ENCODE measurements at regions not wholly inside any gene's neighbourhood (a gene's known extent, or its start where the extent isn't known, plus 50 kb on each side); places are given as distances from the start of the nearest gene placed in this dataset.
"Not testable (repeated sequence)": the region's sequence is repeated elsewhere in the genome, so short reads cannot be mapped to it uniquely, and the experiment has no call there.

DNA sequence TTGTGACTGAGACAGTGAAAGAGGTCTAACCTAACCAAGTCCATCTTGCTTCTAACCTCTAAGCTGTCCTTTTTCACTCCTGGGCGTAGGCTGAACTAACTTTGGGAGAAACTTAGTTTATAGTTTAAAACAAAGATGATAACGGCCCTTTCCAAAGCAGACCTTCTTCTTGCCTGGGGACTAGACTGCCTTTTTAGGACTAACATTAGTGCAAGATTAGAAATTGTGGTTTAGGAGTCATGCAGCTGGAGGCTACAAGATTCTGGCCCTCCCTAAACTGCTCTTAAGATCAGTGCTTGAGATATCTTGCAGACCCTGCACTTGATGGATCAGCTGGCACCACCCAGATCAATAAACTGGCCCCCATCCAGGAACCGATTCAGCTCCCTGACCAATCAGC lies 130.9 kb downstream of the ARSF start:
- not testable (repeated sequence) for H3K4me3 Mint-ChIP-seq; H3K27me3 Mint-ChIP-seq (ENCODE audit: insufficient read depth, low read depth, poor library complexity); H3K27me3 ChIP-seq (ENCODE audit: insufficient read depth); H2AFZ ChIP-seq; H3K27ac Mint-ChIP-seq; H3F3A ChIP-seq (replicated peaks; ENCODE audit: low read depth); ATAC-seq; H4K20me1 ChIP-seq (replicated peaks; ENCODE audit: insufficient read depth); H3K36me3 Mint-ChIP-seq (ENCODE audit: low read depth); H3K36me3 ChIP-seq (ENCODE audit: insufficient read depth); H3K27ac ChIP-seq (ENCODE audit: low read depth); H3K9me3 Mint-ChIP-seq; H3K4me3 ChIP-seq; H3K9me2 ChIP-seq (ENCODE audit: insufficient read depth); H3K4me2 ChIP-seq; H3K4me1 ChIP-seq (ENCODE audit: insufficient read depth); H3K79me2 ChIP-seq (replicated peaks; ENCODE audit: insufficient read depth); DNase-seq (ENCODE audit: low spot score)
- H3K4me1 Mint-ChIP-seq, result peaks cover 10% of the 10 kb centered on the region

- ATAC-seq (no peak), DNase-seq (ENCODE audit: low spot score) (no peak)
- Mint-ChIP-seq H3K4me3 (no peak overlapping the region), H3K4me1 (peaks cover 7% of the 10 kb centered on the region; the same call in 2 of the 3 replicates), H3K27ac (no peak overlapping the region), H3K27me3 (ENCODE audit: insufficient read depth, low read depth, poor library complexity) (peaks cover 8% of the 10 kb centered on the region), H3K36me3 (ENCODE audit: low read depth) (no peaks in the 10 kb centered on the region), H3K9me3 (no peaks in the 10 kb centered on the region)
- Histone ChIP-seq H3K27ac (ENCODE audit: low read depth) (no peak overlapping the region), H3F3A (replicated peaks; ENCODE audit: low read depth) (no peaks in the 10 kb centered on the region), H4K20me1 (replicated peaks; ENCODE audit: insufficient read depth) (no peaks in the 10 kb centered on the region), H3K79me2 (replicated peaks; ENCODE audit: insufficient read depth) (no peaks in the 10 kb centered on the region), H3K9me2 (ENCODE audit: insufficient read depth) (no peaks in the 10 kb centered on the region), H2AFZ (no peak overlapping the region), H3K4me1 (ENCODE audit: insufficient read depth) (0 out of 2 replicates have a peak, but pooled peaks cover 3% of the 10 kb centered on the region), H3K4me3 (no peak overlapping the region), H3K4me2 (no peak overlapping the region), H3K36me3 (ENCODE audit: insufficient read depth) (no peaks in the 10 kb centered on the region), H3K27me3 (ENCODE audit: insufficient read depth) (no peaks in the 10 kb centered on the region)
- no peak for TF ChIP-seq NANOG (IDR thresholded peaks at IDR 0.05; ENCODE audit: borderline replicate concordance)
- no peak for TF ChIP-seq EZH2phosphoT487 (IDR thresholded peaks at IDR 0.05; ENCODE audit: unreplicated experiment)
- no peak for TF ChIP-seq STAT1 (IDR thresholded peaks at IDR 0.05; ENCODE audit: unreplicated experiment)
- no peak for TF ChIP-seq EZH2 (IDR thresholded peaks at IDR 0.05; ENCODE audit: low read depth, unreplicated experiment)
- TF ChIP-seq REST (IDR thresholded peaks at IDR 0.05; ENCODE audit: unreplicated experiment), result no peak
- no peak for TF ChIP-seq POLR2AphosphoS5 (IDR thresholded peaks at IDR 0.05; ENCODE audit: low read depth)
- TF ChIP-seq CREB1 (CRISPR knock-in tag; IDR thresholded peaks at IDR 0.05; ENCODE audit: low read depth), result no peak
Observed at GRCh38 chrX:3169421-3169820, 128.2 kb downstream of the ARSF start.

DNA sequence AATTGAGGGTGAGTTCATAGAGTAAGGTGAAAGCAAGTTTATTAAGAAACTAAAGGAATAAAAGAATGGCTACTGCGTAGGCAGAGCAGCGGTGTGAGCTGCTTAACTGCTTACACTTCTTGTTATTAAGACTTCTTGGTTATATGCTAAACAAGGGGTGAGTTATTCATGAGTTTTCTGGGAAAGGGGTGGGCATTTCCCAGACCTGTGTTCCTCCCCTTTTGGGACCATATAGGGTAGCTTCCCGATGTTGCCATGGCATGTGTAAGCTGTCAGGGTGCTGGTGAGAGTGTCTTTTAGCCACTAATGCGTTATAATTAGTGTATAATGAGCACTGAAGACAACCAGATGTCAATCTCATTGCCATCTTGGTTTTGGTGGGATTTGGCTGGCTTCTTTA lies 126.5 kb downstream of the ARSF start:
- Histone ChIP-seq H3F3A (replicated peaks; ENCODE audit: low read depth) (no peaks in the 10 kb centered on the region), H3K4me2 (no peak overlapping the region), H4K20me1 (replicated peaks; ENCODE audit: insufficient read depth) (no peaks in the 10 kb centered on the region), H3K4me1 (ENCODE audit: insufficient read depth) (0 out of 2 replicates have a peak, but pooled peaks cover 3% of the 10 kb centered on the region), H3K4me3 (no peak overlapping the region), H2AFZ (no peak overlapping the region), H3K27ac (ENCODE audit: low read depth) (no peak overlapping the region), H3K36me3 (ENCODE audit: insufficient read depth) (no peaks in the 10 kb centered on the region), H3K27me3 (ENCODE audit: insufficient read depth) (no peaks in the 10 kb centered on the region), H3K79me2 (replicated peaks; ENCODE audit: insufficient read depth) (no peaks in the 10 kb centered on the region), H3K9me2 (ENCODE audit: insufficient read depth) (no peaks in the 10 kb centered on the region)
- Mint-ChIP-seq H3K4me3 (no peak overlapping the region), H3K27ac (no peak overlapping the region), H3K9me3 (no peaks in the 10 kb centered on the region), H3K36me3 (ENCODE audit: low read depth) (no peaks in the 10 kb centered on the region), H3K27me3 (ENCODE audit: insufficient read depth, low read depth, poor library complexity) (peaks cover 6% of the 10 kb centered on the region), H3K4me1 (peaks cover 7% of the 10 kb centered on the region; the same call in 2 of the 3 replicates)
- ATAC-seq, result no peak
- no peak for DNase-seq (ENCODE audit: low spot score)
- TF ChIP-seq STAT1 (IDR thresholded peaks at IDR 0.05; ENCODE audit: unreplicated experiment) (no peak), NANOG (IDR thresholded peaks at IDR 0.05; ENCODE audit: borderline replicate concordance) (no peak), POLR2AphosphoS5 (IDR thresholded peaks at IDR 0.05; ENCODE audit: low read depth) (no peak), EZH2 (IDR thresholded peaks at IDR 0.05; ENCODE audit: low read depth, unreplicated experiment) (no peak), REST (IDR thresholded peaks at IDR 0.05; ENCODE audit: unreplicated experiment) (no peak), ZNF114 (CRISPR knock-in tag; IDR thresholded peaks at IDR 0.05) (no peak), EZH2phosphoT487 (IDR thresholded peaks at IDR 0.05; ENCODE audit: unreplicated experiment) (no peak), JUNB (IDR thresholded peaks at IDR 0.05; ENCODE audit: unreplicated experiment) (no peak)
